Adrenal gland (tissue), 5 donors: ENCODE measurements at regions not wholly inside any gene's neighbourhood (a gene's known extent, or its start where the extent isn't known, plus 50 kb on each side); places are given as distances from the start of the nearest gene placed in this dataset.

Source experiments
- CTCF ChIP-seq, 6 experiments: fragments of 450-650 bp in 4 of 6; fragments of 200-600 bp in 2 of 6; sonication (generic) in 1 of 6; IDR thresholded peaks; 1 replicate in 5 of 6; 2 replicates in 1 of 6; pipeline versions ENCODE4 v1.5.1 to v1.8.0; 2016 to 2021; ENCODE audit warnings: antibody characterized with exemption in 6 of 6, mild to moderate bottlenecking in 2 of 6, moderate library complexity in 1 of 6
- POLR2A ChIP-seq, 2 donors: fragments of 450-650 bp; IDR thresholded peaks; one replicate each; pipeline ENCODE4 v1.6.1; 2017; ENCODE audit warnings: antibody characterized with exemption in 2 of 2, mild to moderate bottlenecking in 2 of 2, moderate library complexity in 1 of 2
- donor health status: DM: no; HTN: no; CAD: no.

GRCh38 chr17:79395066-79395465 lies 215.8 kb downstream of the RBFOX3 start:
- no peak for TF ChIP-seq CTCF (IDR thresholded peaks at IDR 0.05)
- TF ChIP-seq POLR2A (IDR thresholded peaks at IDR 0.05), result no peak
